HepG2 (cell line): ENCODE measurements at regions not wholly inside any gene's neighbourhood (a gene's known extent, or its start where the extent isn't known, plus 50 kb on each side); places are given as distances from the start of the nearest gene placed in this dataset.

Source experiments
- ERF ChIP-seq: IDR thresholded peaks from 2 replicates; pipeline ENCODE4 v1.6.1; 2018; ENCODE audit warnings: missing biosample characterization, missing genetic modification reagents
- ESRRA ChIP-seq: sonication (generic); formaldehyde crosslinking; IDR thresholded peaks from 2 replicates; pipeline ENCODE4 v1.5.1; 2020; ENCODE audit warnings: mild to moderate bottlenecking, low read depth, missing genetic modification reagents
- GLI4 ChIP-seq: sonication (generic); formaldehyde crosslinking; IDR thresholded peaks from 2 replicates; pipeline ENCODE4 v1.5.1; 2020; ENCODE audit warnings: missing genetic modification reagents, mild to moderate bottlenecking, moderate library complexity, borderline replicate concordance
- MIER2 ChIP-seq: IDR thresholded peaks from 2 replicates; pipeline ENCODE4 v1.6.1; 2016; ENCODE audit warnings: missing biosample characterization, missing genetic modification reagents
- MLLT10 ChIP-seq: sonication (generic); formaldehyde crosslinking; IDR thresholded peaks from 2 replicates; pipeline ENCODE4 v1.4.0; 2020; ENCODE audit warnings: missing genetic modification reagents
- MXI1 ChIP-seq: IDR thresholded peaks from 3 replicates; pipeline ENCODE4 v1.6.1; 2012; ENCODE audit warnings: low read depth, low read length, inconsistent platforms, borderline replicate concordance
- NPAS2 ChIP-seq: sonication (generic); formaldehyde crosslinking; IDR thresholded peaks from 2 replicates; pipeline ENCODE4 v1.8.0; 2022; ENCODE audit warnings: mild to moderate bottlenecking, missing genetic modification reagents, borderline replicate concordance
- RBM22 ChIP-seq: fragments of 200-400 bp; formaldehyde crosslinking; optimal IDR thresholded peaks from 2 replicates; pipeline ENCODE3; 2017; ENCODE audit warnings: mild to moderate bottlenecking, low read length, moderate library complexity
- SETDB1 ChIP-seq: sonication (generic); formaldehyde crosslinking; IDR thresholded peaks from 2 replicates; pipeline ENCODE4 v1.5.1; 2020; ENCODE audit warnings: missing genetic modification reagents, mild to moderate bottlenecking, borderline replicate concordance
- SKI ChIP-seq: fragments of 450-650 bp; IDR thresholded peaks from one replicate; pipeline ENCODE4 v1.6.1; 2018; ENCODE audit warnings: mild to moderate bottlenecking; ENCODE audit not compliant: partially characterized antibody
- SMAD3 ChIP-seq: sonication (generic); formaldehyde crosslinking; IDR thresholded peaks from 2 replicates; pipeline ENCODE4 v1.4.0; 2020; ENCODE audit warnings: missing genetic modification reagents
- SP140L ChIP-seq: sonication (generic); formaldehyde crosslinking; IDR thresholded peaks from 2 replicates; pipeline ENCODE4 v1.4.0; 2020; ENCODE audit warnings: missing genetic modification reagents, borderline replicate concordance
- TCF7 ChIP-seq: sonication (generic); IDR thresholded peaks from 2 replicates; pipeline ENCODE4 v1.6.1; 2016; ENCODE audit warnings: antibody characterized with exemption, low read depth
- TGIF2 ChIP-seq: IDR thresholded peaks from 2 replicates; pipeline ENCODE4 v1.6.1; 2016; ENCODE audit warnings: control low read depth, missing compliant biosample characterization
- ZBTB38 ChIP-seq: sonication (generic); formaldehyde crosslinking; IDR thresholded peaks from 2 replicates; pipeline ENCODE4 v1.5.1; 2020; ENCODE audit warnings: mild to moderate bottlenecking, missing genetic modification reagents
- ZNF10 ChIP-seq: sonication (generic); formaldehyde crosslinking; IDR thresholded peaks from 2 replicates; pipeline ENCODE4 v1.4.0; 2020; ENCODE audit warnings: mild to moderate bottlenecking, low read depth, missing genetic modification reagents, borderline replicate concordance
- ZNF17 ChIP-seq: sonication (generic); formaldehyde crosslinking; IDR thresholded peaks from 2 replicates; pipeline ENCODE4 v1.5.0; 2020; ENCODE audit warnings: mild to moderate bottlenecking, missing genetic modification reagents
- ZNF292 ChIP-seq: sonication (generic); formaldehyde crosslinking; IDR thresholded peaks from 2 replicates; pipeline ENCODE4 v1.8.1; 2022; ENCODE audit warnings: mild to moderate bottlenecking, low read depth, missing genetic modification reagents, borderline replicate concordance
- ZNF713 ChIP-seq: sonication (generic); formaldehyde crosslinking; IDR thresholded peaks from 2 replicates; pipeline ENCODE4 v1.4.0; 2020; ENCODE audit warnings: mild to moderate bottlenecking, missing genetic modification reagents
- ZNF772 ChIP-seq: sonication (generic); formaldehyde crosslinking; IDR thresholded peaks from 2 replicates; pipeline ENCODE4 v1.5.0; 2020; ENCODE audit warnings: mild to moderate bottlenecking, missing genetic modification reagents
- TF ChIP-seq, protein P1 (sequence below): sonication (generic); formaldehyde crosslinking; IDR thresholded peaks from 2 replicates; pipeline ENCODE4 v1.4.0; 2020; ENCODE audit warnings: missing genetic modification reagents
- TF ChIP-seq, protein P2 (sequence below): sonication (generic); formaldehyde crosslinking; IDR thresholded peaks from 2 replicates; pipeline ENCODE4 v1.5.0; 2020; ENCODE audit warnings: mild to moderate bottlenecking, missing genetic modification reagents
- TF ChIP-seq, protein P3 (sequence below): sonication (generic); formaldehyde crosslinking; IDR thresholded peaks from 2 replicates; pipeline ENCODE4 v1.4.0; 2020; ENCODE audit warnings: missing genetic modification reagents

DNA sequence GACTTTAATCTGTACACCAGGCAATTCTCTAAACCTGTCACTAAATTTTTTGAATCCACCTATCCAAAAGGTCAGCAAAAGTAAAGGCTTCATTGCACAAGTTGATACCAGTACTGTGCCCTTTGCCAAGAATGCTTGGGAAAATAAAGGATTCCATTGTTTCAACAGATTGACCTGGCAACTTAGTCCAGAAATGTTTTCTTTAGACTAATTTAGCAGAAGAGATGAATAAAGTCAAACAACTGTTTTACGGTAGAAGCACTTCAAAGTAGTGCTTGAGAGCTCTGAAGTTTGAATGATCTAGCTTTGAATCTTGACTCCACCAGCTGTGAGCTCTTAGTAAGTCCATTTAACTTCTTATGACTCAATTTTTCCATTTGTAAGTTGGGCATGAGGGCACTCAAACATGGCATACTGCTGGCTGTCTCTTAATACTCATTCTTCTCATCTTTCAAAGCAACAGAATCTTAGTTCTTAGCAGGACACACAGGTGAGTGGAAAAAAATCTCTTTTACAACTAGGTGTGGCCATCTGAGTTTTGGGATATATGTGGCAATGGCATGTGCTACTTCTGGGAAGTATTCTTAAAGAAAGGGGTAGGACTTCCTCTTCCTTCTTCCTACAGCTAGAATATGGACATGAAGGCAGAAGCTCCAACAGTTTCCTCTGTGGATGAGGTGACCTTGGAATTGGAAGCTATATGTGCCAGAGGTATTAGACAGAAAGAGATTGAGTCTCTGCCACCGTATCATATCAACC lies 55.9 kb upstream of the LOC128125822 start (continued):
- TF ChIP-seq SETDB1 (CRISPR knock-in tag) (no peak), MLLT10 (CRISPR knock-in tag) (peak; percentile 68; the same call in 1 of the 2 replicates), SP140L (CRISPR knock-in tag) (no peak; the same call in 1 of the 2 replicates), ZNF772 (CRISPR knock-in tag) (peak; percentile 40; the same call in 1 of the 2 replicates), ERF (CRISPR knock-in tag) (peak; percentile 14), ZNF713 (CRISPR knock-in tag) (no peak), ZNF10 (CRISPR knock-in tag) (no peak), SKI (peak; percentile 47), MIER2 (CRISPR knock-in tag) (peak; percentile 12), TCF7 (peak; percentile 95), ZBTB38 (no peak), ZNF17 (CRISPR knock-in tag) (no peak), SMAD3 (CRISPR knock-in tag) (peak; percentile 96), ESRRA (CRISPR knock-in tag) (peak; percentile 77; the same call in 1 of the 2 replicates), RBM22 (peak; percentile 70), MXI1 (no peak), TGIF2 (CRISPR knock-in tag) (no peak), ZNF292 (CRISPR knock-in tag) (peak; percentile 44; the same call in 1 of the 2 replicates), GLI4 (CRISPR knock-in tag) (peak; percentile 54; the same call in 1 of the 2 replicates), NPAS2 (CRISPR knock-in tag) (no peak)
- TF ChIP-seq, protein P1, sequence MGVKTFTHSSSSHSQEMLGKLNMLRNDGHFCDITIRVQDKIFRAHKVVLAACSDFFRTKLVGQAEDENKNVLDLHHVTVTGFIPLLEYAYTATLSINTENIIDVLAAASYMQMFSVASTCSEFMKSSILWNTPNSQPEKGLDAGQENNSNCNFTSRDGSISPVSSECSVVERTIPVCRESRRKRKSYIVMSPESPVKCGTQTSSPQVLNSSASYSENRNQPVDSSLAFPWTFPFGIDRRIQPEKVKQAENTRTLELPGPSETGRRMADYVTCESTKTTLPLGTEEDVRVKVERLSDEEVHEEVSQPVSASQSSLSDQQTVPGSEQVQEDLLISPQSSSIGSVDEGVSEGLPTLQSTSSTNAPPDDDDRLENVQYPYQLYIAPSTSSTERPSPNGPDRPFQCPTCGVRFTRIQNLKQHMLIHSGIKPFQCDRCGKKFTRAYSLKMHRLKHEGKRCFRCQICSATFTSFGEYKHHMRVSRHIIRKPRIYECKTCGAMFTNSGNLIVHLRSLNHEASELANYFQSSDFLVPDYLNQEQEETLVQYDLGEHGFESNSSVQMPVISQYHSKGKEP (CRISPR knock-in tag), result 0 out of 2 replicates have a peak, but pooled peaks have one; percentile 60
- TF ChIP-seq, protein P2, sequence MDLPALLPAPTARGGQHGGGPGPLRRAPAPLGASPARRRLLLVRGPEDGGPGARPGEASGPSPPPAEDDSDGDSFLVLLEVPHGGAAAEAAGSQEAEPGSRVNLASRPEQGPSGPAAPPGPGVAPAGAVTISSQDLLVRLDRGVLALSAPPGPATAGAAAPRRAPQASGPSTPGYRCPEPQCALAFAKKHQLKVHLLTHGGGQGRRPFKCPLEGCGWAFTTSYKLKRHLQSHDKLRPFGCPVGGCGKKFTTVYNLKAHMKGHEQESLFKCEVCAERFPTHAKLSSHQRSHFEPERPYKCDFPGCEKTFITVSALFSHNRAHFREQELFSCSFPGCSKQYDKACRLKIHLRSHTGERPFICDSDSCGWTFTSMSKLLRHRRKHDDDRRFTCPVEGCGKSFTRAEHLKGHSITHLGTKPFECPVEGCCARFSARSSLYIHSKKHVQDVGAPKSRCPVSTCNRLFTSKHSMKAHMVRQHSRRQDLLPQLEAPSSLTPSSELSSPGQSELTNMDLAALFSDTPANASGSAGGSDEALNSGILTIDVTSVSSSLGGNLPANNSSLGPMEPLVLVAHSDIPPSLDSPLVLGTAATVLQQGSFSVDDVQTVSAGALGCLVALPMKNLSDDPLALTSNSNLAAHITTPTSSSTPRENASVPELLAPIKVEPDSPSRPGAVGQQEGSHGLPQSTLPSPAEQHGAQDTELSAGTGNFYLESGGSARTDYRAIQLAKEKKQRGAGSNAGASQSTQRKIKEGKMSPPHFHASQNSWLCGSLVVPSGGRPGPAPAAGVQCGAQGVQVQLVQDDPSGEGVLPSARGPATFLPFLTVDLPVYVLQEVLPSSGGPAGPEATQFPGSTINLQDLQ (CRISPR knock-in tag), result no peak
- TF ChIP-seq, protein P3, sequence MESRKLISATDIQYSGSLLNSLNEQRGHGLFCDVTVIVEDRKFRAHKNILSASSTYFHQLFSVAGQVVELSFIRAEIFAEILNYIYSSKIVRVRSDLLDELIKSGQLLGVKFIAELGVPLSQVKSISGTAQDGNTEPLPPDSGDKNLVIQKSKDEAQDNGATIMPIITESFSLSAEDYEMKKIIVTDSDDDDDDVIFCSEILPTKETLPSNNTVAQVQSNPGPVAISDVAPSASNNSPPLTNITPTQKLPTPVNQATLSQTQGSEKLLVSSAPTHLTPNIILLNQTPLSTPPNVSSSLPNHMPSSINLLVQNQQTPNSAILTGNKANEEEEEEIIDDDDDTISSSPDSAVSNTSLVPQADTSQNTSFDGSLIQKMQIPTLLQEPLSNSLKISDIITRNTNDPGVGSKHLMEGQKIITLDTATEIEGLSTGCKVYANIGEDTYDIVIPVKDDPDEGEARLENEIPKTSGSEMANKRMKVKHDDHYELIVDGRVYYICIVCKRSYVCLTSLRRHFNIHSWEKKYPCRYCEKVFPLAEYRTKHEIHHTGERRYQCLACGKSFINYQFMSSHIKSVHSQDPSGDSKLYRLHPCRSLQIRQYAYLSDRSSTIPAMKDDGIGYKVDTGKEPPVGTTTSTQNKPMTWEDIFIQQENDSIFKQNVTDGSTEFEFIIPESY (CRISPR knock-in tag), result no peak
